Upper lobe of right lung (tissue), 1 donor: ENCODE measurements at regions not wholly inside any gene's neighbourhood (a gene's known extent, or its start where the extent isn't known, plus 50 kb on each side); places are given as distances from the start of the nearest gene placed in this dataset.

Experiments
- ATAC-seq: fragments of 200-7000 bp; cut with Tn5 transposase; one replicate; pipeline ENCODE4 v1.9.1; 2020; ENCODE audit warnings: mild to moderate bottlenecking, moderate library complexity
- DNase-seq: peaks from one replicate; pipeline ENCODE4 v3.0.0-alpha.2; 2020
- H3K27ac ChIP-seq: fragments of 200-600 bp; one replicate; pipeline ENCODE4 v1.8.0; 2022
- H3K27me3 ChIP-seq: fragments of 200-600 bp; one replicate; pipeline ENCODE4 v1.8.0; 2022; ENCODE audit warnings: mild to moderate bottlenecking
- H3K36me3 ChIP-seq: fragments of 200-600 bp; one replicate; pipeline ENCODE4 v1.8.0; 2022
- H3K4me1 ChIP-seq: fragments of 200-600 bp; one replicate; pipeline ENCODE4 v1.8.0; 2022
- H3K4me3 ChIP-seq: fragments of 200-600 bp; one replicate; pipeline ENCODE4 v1.8.0; 2022; ENCODE audit warnings: mild to moderate bottlenecking
- H3K9me3 ChIP-seq: fragments of 200-600 bp; one replicate; pipeline ENCODE4 v1.8.0; 2022
- intact Hi-C: fragments of 100-400 bp; cut with DNase I; formaldehyde crosslinking; loops from one replicate; pipeline ENCODE4 v1.11.0; 2022
- TF ChIP-seq, protein P1 (sequence below): fragments of 200-600 bp; IDR thresholded peaks from one replicate; pipeline ENCODE4 v1.8.0; 2022; ENCODE audit warnings: antibody characterized with exemption
- donor health status: DM: no; HTN: yes; CAD: no; lungs with severe emphysema.

DNA sequence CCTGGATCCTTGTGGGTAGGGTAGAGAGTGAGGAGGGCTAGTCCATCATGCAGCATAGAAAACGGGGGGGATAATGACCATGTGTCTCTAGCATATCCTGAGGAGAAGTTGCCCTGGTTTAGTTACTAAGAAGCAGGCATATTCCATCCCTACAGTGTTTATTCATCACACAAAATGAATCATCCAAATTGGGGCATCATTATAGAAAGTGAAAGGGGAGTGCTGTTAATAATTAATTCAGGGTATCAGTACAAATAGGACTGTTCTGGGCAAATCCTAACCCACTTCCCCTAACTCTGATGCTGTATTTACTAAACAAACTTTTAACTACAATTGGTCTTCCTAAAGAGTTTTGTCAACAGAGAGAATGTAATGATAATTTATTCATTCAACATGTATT, 281.1 kb upstream of the ARX start:
- TF ChIP-seq, protein P1, sequence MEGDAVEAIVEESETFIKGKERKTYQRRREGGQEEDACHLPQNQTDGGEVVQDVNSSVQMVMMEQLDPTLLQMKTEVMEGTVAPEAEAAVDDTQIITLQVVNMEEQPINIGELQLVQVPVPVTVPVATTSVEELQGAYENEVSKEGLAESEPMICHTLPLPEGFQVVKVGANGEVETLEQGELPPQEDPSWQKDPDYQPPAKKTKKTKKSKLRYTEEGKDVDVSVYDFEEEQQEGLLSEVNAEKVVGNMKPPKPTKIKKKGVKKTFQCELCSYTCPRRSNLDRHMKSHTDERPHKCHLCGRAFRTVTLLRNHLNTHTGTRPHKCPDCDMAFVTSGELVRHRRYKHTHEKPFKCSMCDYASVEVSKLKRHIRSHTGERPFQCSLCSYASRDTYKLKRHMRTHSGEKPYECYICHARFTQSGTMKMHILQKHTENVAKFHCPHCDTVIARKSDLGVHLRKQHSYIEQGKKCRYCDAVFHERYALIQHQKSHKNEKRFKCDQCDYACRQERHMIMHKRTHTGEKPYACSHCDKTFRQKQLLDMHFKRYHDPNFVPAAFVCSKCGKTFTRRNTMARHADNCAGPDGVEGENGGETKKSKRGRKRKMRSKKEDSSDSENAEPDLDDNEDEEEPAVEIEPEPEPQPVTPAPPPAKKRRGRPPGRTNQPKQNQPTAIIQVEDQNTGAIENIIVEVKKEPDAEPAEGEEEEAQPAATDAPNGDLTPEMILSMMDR, result no peak
- H3K36me3 ChIP-seq, result no peaks in the 10 kb centered on the region
- H3K9me3 ChIP-seq, result no peaks in the 10 kb centered on the region
- H3K4me3 ChIP-seq, result no peak overlapping the region
- intact Hi-C loops, result no loop called here
- no peak for DNase-seq
- no peak overlapping the region for H3K27ac ChIP-seq
- H3K27me3 ChIP-seq, result no peaks in the 10 kb centered on the region
- ATAC-seq, result no peak
- H3K4me1 ChIP-seq, result no peaks in the 10 kb centered on the region

DNA sequence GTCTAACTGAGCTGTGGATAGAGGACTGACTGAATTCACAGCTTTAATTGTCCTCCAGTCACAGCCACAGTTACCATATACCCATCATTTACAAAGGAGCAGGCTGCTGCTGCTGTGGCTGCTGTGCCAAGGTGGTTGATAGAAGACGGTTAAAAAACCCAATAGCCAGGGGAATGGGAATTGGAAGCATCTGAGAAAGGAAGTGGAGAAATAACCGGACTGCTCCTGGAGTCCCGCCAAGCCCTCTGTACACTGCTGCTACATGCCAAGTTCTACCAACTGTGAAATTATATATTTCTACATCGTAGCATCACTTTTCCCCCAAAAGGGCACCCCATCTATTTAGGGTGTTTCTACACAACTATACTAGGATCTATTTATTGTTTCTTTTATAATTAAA, 279.7 kb upstream of the ARX start:
- no peak overlapping the region for H3K27ac ChIP-seq
- H3K9me3 ChIP-seq, result no peaks in the 10 kb centered on the region
- ATAC-seq (no peak), DNase-seq (no peak)
- no peaks in the 10 kb centered on the region for H3K4me1 ChIP-seq
- intact Hi-C loops, result no loop called here
- no peaks in the 10 kb centered on the region for H3K36me3 ChIP-seq
- TF ChIP-seq, protein P1, result no peak
- H3K4me3 ChIP-seq, result no peak overlapping the region
- no peaks in the 10 kb centered on the region for H3K27me3 ChIP-seq

DNA sequence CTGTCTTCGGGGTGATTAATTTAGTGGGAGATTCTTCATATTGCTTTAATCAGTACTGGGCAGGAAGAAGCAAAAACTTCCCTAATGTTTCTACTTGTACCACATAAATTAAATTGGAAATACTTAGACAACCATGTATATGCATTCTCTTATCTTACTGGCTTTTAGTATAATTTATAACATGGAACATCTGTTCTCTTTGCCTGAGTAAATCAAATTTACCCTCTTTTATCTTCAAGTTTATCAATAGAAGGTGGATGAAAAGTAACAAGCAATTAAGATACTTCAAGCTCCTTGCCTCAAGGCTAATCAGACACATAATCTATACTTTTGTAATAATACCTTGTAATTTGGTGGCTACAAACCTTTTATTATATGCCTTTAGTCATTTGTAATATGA, 274.4 kb upstream of the ARX start:
- ATAC-seq (no peak), DNase-seq (no peak)
- no peaks in the 10 kb centered on the region for H3K9me3 ChIP-seq
- H3K4me3 ChIP-seq, result no peak overlapping the region
- H3K4me1 ChIP-seq, result no peaks in the 10 kb centered on the region
- TF ChIP-seq, protein P1, result no peak
- H3K27ac ChIP-seq, result no peak overlapping the region
- intact Hi-C loops, result no loop called here
- H3K36me3 ChIP-seq, result no peaks in the 10 kb centered on the region
- no peaks in the 10 kb centered on the region for H3K27me3 ChIP-seq

DNA sequence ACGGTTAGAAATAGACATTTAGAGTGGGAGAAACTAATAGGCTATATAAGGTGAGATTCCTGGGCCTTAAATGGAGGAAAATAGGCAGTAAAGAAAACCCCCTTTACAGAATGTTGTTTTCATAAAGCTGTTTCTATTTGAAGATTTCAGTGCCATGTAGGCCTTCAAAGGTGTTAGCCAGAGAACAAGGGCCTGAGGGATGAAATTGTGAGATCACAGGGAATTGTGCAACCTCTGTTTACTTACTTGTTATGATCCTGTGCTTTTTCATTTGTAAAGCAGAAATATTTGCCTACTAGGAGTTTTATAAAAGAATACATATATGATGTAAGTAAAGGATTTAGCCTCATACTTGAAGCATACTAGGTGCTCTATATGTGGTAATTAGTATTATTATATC, 272.9 kb upstream of the ARX start:
- Histone ChIP-seq H3K27me3 (no peaks in the 10 kb centered on the region), H3K4me3 (no peak overlapping the region), H3K9me3 (no peaks in the 10 kb centered on the region), H3K27ac (no peak overlapping the region), H3K36me3 (no peaks in the 10 kb centered on the region), H3K4me1 (no peaks in the 10 kb centered on the region)
- ATAC-seq (no peak), DNase-seq (no peak)
- intact Hi-C loops, result no loop called here
- TF ChIP-seq, protein P1, result no peak

DNA sequence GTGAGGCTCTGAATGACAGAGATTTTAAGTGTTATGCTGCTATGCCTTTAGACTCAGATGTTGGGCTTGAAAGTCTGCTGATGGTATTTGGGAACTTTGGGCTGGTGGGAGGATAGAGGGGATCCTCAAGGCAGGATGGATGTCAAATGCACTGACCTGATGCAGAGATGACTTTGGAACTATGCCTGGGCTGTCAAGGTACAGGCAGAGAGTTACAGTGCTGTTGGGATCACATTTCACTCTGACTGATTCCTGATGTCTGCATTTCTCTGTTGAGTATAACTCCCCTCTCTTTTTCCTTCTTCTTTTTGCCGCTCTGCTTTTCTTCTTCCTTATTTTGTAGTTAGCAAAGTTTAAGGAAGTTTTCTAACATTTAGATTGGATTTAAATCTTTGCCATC, 271.8 kb upstream of the ARX start:
- Histone ChIP-seq H3K4me3 (no peak overlapping the region), H3K36me3 (no peaks in the 10 kb centered on the region), H3K27ac (no peak overlapping the region), H3K4me1 (no peaks in the 10 kb centered on the region), H3K27me3 (no peaks in the 10 kb centered on the region), H3K9me3 (no peaks in the 10 kb centered on the region)
- ATAC-seq, result no peak
- DNase-seq, result no peak
- intact Hi-C loops, result no loop called here
- TF ChIP-seq, protein P1, result no peak

DNA sequence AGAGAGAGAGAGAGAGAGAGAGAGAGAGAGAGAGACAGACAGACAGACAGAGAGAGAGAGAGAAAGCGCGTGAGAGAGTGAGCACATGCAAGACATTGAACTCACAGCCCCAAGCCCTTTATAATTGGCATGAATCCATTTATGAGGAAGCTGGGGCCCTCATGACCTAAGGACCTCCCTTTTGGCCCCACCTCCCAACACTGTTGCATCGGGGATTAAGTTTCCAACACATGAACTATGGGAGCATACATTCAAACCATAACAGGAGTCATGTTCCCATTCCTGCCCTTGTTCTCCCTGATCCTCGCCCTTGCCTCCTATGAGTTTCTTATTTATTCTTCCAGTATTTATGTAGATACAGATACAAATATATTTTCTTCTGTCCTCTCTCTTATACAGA, 269.8 kb upstream of the ARX start:
- no peaks in the 10 kb centered on the region for H3K4me1 ChIP-seq
- ATAC-seq (no peak), DNase-seq (no peak)
- no peaks in the 10 kb centered on the region for H3K27me3 ChIP-seq
- no peaks in the 10 kb centered on the region for H3K36me3 ChIP-seq
- H3K9me3 ChIP-seq, result no peaks in the 10 kb centered on the region
- no peak overlapping the region for H3K27ac ChIP-seq
- H3K4me3 ChIP-seq, result no peak overlapping the region
- TF ChIP-seq, protein P1, result no peak
- intact Hi-C loops, result no loop called here
